HG03025 (cell line): ENCODE measurements at regions not wholly inside any gene's neighbourhood (a gene's known extent, or its start where the extent isn't known, plus 50 kb on each side); places are given as distances from the start of the nearest gene placed in this dataset.

ENCODE experiments used
- ATAC-seq: cut with Tn5 transposase; IDR thresholded peaks from one replicate; pipeline ENCODE4 v1.9.1; 2021; ENCODE audit warnings: mild to moderate bottlenecking, moderate library complexity; ENCODE audit not compliant: unreplicated experiment, low FRiP score

DNA sequence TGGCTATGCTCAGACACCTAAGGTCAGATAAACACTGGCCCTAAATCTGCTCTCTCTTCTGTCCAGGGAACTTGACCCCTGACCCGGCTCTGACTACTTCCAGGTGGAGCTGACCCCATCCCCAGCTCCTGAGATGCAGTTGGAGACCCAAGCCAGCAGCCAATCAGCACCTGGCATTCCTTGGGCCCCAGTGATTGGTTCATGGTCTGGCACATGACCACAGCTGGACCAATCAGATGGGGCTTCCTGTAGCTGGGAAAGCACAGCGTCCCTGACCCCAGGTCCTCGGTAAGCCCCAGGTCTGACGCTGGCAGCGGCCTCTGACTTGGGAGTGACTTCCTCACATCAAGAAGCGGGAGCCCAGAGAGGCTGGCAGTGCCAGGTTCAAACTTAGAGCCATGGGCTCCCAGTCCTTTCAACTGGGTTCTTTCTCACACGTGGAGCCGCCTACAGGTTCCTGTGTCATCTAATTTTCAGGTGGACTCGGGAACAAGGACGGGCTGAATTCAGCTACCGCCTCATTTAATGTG lies 915.4 kb upstream of the TMEM132C start:
- ATAC-seq, result no peak

DNA sequence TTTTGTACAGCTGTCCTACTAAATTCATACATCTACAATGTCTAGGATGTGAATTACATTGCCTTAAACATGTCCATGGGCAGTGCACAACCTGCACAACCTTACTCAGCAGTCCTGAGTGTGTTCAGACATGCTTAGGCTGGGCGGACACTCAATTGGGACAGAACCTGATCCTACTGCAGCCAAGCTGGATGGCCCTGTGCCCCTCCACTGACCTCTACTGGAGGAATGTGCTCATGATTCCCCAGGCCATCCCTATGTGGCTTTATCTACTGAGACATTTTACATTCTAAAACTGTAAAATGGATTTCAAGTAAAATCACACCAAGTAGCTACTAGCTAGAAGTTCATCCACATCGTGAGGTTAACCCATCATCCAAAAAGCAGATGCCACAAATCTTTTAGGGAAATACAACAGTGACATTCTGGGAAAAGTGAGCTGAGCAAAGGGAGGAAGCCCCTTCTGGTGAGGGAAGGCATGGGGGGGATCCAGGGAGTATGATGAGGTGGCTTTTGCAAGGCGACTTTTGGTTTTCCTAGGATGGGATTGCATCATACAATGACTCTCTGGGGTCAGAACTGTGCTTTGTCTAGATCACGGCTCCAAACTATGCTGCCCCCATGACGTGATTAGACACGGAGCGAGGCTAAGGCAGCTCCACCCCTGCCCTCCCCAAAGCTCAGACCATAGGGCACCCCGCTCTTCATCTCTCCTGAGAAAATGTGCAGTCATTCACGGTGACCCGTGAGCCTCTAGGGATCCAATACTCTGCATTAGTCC lies 911.7 kb upstream of the TMEM132C start:
- ATAC-seq, result no peak

GRCh38 chr12:127358888-127359287 lies 908.1 kb upstream of the TMEM132C start:
- ATAC-seq, result no peak

DNA sequence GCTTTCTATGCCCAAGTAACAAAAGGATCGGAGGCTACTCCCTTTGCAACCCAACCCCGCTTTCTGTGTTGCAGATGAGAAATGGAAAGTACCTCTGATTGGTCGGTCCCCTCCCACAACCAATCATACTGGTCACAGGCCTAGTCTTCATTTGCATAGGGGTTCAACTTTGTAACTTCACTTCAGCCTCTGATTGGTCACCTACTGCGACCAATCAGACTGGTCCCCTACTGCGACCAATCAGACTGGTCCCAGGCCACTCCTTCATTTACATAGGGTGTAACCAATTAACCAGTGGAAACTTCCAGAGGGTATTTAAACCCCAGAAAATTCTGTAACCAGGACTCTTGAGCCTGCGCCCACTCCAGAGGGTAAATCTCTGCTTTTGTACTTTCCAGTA lies 906.4 kb upstream of the TMEM132C start:
- no peak for ATAC-seq

DNA sequence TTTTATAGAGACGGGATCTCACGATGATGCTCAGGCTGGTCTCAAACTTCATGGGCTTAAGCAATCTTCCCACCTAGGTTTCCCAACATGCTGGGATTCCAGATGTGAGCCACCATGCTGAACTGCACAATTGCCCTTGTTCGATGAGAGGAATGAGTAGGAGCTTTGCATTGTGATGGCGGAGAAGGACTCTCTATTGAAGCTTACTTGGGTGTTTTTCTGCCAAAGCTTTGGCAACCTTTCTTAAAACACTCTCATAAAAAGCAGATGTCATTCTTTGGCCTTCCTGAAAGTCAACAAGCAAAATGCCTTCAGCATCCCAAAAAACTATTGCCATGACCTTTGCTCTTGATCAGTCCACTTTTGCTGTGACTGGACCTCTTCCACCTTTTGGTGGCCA lies 904.8 kb upstream of the TMEM132C start:
- no peak for ATAC-seq

- no peak for ATAC-seq
Measured at GRCh38 chr12:127363392-127363791, 903.6 kb upstream of the TMEM132C start.

DNA sequence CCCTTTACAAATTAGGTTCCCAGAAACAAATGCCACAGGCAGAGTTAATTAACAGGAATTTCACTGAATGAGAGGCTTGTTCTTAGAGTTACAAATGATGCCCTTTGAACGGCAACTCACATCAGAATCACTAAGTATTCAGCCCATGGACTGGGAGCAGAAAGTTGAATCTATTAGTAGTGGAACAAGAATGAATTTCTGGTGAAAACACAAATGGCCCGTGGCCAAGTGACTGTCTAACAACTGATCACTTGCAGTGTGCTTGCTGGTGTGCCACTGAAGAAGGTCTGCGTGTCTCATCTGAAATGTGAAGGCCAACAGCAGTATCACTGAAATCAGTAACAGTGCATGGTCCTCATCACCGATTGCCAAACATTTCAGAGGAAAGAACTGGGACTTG lies 893.4 kb upstream of the TMEM132C start:
- no peak for ATAC-seq

DNA sequence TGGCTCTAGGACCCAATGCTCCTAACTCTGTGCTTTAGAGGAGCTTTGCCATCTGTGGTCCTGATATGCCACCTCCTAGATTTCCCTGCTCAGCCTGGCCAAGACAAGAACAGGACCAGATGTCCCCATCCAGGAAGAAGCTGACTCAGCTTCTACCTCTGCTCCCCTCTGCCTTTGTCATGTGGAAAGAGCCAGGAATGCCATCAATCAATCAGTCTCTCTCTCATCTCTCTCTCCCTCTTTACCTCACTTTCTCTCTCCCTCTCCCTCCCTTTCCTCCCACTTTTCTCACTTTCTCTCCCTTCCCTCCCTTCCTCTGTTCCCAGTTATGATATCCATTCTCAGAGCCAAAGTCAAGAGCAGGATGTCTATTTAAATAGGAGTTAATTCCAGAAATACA lies 892.5 kb upstream of the TMEM132C start:
- no peak for ATAC-seq

- ATAC-seq, result no peak
Measured at GRCh38 chr12:127381043-127381668, 885.8 kb upstream of the TMEM132C start.

GRCh38 chr12:127381681-127382080 lies 885.3 kb upstream of the TMEM132C start:
- no peak for ATAC-seq

GRCh38 chr12:127383281-127383680 lies 883.7 kb upstream of the TMEM132C start:
- ATAC-seq, result no peak

DNA sequence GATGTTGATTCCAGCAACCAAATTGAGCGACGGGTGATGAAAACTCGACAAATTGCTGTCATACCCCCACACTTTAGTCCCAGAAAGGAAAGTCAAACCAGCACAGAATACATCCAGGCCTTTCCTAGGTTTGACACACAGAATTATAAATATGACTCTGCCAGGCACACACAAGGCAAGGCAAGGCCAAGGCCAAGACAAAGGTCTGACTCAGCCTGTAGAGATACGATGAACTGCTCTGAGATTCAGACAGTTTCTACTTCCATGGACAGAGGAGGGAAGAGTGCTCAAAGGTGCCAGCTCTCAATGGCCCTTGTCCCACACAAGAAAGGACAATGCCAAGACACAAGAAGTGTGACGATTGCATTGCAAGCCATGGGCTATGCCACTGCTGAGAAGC lies 880.2 kb upstream of the TMEM132C start:
- ATAC-seq, result no peak

DNA sequence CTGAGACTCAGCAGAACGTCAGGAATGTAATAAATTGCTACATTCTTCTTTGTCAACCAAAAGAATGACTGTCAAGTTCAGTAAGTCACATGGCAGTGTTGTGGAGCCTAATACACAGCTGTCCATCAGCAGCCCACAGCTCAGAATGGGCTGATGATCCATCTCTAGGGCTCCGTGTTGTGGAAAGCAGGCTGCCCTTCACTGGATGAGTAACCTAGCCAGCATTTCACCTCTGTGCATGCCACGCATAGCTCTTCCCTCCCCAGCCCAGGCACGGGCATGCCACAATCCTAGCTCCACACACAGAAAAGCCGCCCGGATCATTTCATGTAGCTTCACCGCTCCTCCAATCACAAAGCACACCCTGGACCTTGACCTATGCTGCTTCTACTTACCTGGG lies 878.0 kb upstream of the TMEM132C start:
- no peak for ATAC-seq

DNA sequence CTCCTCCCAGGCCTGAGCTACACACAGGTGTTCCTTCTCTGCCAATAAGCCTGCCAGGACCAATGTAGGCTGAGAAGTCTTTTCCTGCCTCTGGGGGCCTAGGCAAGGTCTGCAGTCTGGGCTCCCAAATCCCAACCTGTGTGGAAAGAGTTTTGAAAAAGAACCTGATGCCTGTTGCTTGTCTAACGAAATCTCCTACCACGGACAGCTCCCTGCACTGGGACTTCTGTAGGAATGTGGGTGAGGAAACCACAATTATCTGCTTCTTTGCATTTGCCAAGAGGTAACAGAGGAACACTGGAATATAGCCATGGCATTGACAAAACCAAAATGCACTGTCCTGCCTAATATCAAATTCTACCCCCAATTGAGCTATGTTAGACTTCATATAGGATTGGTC lies 877.0 kb upstream of the TMEM132C start:
- ATAC-seq, result no peak

- no peak for ATAC-seq
Measured at GRCh38 chr12:127393465-127393864, 873.5 kb upstream of the TMEM132C start.

DNA sequence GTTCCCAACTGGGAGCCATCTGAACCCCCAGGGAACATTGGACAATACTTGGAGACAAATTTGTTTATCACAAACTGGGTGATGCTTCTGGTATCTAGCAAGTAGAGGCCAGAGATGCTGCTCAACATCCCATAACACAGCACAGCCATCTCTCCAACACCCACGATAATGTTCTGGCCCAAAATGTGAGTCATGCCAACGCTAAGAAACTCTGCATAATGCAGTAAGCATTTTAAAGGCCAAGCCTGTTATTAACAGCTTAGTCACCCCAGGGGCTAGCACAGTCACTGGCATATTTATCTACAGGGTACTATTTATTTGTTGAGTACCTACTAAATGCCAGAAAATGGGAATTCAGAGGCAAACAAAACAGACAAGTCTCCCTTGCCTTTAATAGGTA lies 873.1 kb upstream of the TMEM132C start:
- ATAC-seq, result no peak

DNA sequence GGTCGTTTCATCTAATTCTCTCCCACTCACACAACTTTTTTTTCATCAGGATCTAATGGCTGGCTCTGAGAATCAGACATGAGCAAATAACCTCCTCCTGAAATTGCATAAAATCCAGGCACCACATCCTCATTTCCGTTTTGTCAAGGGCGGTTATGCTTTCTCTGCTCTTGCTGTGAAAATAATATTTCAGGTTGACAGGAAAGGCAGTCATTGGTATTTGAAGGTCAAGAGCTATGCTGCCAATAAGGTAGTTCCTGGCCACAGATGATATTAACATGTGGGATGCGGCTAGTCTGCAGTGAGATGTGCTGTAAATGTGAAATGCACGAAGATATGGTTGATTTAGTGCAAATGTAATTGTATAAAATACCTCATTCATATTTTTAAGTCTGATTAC lies 870.2 kb upstream of the TMEM132C start:
- no peak for ATAC-seq

DNA sequence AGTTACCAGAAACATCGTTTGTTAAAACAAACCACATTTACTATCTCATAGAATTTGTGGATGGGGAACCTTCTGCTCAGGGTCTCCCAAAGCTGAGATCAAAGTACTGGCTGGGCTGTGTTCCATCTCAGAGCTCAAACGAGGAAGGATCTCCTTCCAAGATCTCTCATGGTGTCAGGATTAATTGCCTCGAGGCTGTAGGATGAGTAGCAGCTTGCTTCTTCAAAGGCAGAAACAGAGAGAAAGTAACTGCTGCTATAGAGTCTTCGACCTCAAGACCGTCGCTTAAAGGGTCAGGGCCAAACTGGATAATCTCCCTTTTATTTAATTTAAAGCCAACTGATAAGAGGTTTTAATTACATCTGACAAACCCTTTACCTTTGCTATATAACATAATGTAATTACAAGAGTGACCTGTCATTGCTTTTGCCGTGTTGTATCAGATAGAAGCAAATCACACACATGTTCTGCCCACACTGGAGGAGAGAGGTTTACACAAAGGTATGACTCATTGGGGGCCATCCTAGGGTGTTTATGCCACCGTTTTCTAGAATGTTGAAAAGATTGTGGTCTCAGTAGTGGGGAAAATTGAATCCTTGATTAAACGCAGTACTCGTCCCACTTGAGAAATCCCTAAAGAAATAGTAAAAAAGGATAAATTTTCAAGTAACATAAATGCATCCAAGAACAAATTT lies 868.8 kb upstream of the TMEM132C start:
- ATAC-seq, result no peak

DNA sequence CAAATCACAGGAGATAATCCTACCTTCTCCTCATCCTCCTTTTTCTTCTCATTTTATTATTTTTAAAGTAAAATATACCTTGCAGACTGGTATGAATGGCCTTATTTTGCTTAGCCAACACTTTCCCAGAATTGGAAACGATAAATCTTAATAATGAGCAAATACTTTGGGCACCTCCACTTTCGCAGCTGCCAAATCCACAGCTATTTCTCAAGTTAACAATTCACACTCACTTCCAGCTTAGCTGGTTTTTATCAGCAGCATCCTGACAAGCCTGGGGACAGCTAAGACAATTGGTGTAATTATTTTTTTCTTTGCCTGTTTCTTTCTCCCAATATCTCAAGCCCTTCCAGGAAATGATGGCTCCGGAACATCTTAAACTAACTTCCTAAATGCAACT lies 867.5 kb upstream of the TMEM132C start:
- ATAC-seq, result no peak

- no peak for ATAC-seq
Measured at GRCh38 chr12:127400221-127400620, 866.7 kb upstream of the TMEM132C start.

DNA sequence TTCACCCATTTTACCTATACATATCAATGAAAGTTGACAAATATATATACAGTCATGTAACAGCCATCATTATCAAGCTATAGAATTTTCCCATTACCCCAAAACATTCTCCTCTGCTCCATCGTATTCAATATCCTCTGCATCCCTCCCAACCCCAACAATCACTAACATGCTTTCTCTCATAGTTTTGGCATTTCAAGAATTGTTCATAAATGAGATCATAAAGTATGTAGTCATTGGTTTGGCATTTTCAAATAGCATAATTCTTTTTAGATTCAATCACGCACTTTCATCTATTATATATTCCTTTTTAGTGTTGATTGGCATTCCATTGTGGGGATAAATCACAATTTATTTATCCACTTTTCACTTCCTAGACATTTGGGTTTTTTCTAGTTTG lies 866.0 kb upstream of the TMEM132C start:
- no peak for ATAC-seq

DNA sequence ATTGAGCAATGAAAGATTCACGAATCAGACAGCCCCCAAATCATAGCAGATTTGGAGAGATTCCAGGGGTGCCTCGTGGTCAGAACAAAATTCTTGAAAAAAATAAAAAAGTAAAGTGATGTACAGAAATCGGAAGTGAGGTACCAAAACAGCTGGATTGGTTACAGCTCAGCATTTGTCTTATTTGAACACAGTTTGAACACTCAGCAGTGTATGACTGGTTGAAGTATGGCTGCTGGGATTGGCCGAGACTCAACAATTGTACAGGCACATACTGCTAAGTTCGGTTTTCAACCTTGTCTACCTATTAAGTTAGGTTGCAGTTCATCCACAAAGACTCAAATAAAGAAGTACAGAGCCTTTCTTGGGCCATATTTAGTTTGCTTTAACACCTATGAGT lies 865.4 kb upstream of the TMEM132C start:
- no peak for ATAC-seq
